ENCODE measurements at regions not wholly inside any gene's neighbourhood (a gene's known extent, or its start where the extent isn't known, plus 50 kb on each side); places are given as distances from the start of the nearest gene placed in this dataset.

GRCh38 chr3:96483781-96484180 lies 330.6 kb upstream of the EPHA6 start:
- no peaks in the 10 kb centered on the region for H3K27me3 Mint-ChIP-seq (ENCODE audit: low read depth)
- no peak for DNase-seq (ENCODE audit: low spot score)
- peaks cover 6% of the 10 kb centered on the region for H3K4me1 Mint-ChIP-seq (ENCODE audit: low read depth)

GRCh38 chr3:96488708-96489107 lies 325.7 kb upstream of the EPHA6 start:
- no peak overlapping the region for H3K27ac Mint-ChIP-seq (ENCODE audit: unreplicated experiment)
- peaks cover 22% of the 10 kb centered on the region for H3K9me3 Mint-ChIP-seq (ENCODE audit: low read depth)
- peaks cover 6% of the 10 kb centered on the region for H3K4me1 Mint-ChIP-seq (ENCODE audit: low read depth)
- H3K36me3 Mint-ChIP-seq (ENCODE audit: low read depth): no peaks in the 10 kb centered on the region
- no peak for DNase-seq (ENCODE audit: low spot score)
- no peak for TF ChIP-seq CTCF (IDR thresholded peaks at IDR 0.05)
- H3K4me3 Mint-ChIP-seq (ENCODE audit: unreplicated experiment): no peak overlapping the region
- no peaks in the 10 kb centered on the region for H3K27me3 Mint-ChIP-seq (ENCODE audit: low read depth)

More at GRCh38 chr3:96483781-96484180, 330.6 kb upstream of the EPHA6 start:
- TF ChIP-seq CTCF (IDR thresholded peaks at IDR 0.05): no peak
- peaks cover 17% of the 10 kb centered on the region for H3K9me3 Mint-ChIP-seq (ENCODE audit: low read depth)
- H3K4me3 Mint-ChIP-seq (ENCODE audit: unreplicated experiment): no peak overlapping the region
- H3K27ac Mint-ChIP-seq (ENCODE audit: unreplicated experiment): no peak overlapping the region
- no peaks in the 10 kb centered on the region for H3K36me3 Mint-ChIP-seq (ENCODE audit: low read depth)

- Mint-ChIP-seq H3K27me3 (ENCODE audit: low read depth) (no peaks in the 10 kb centered on the region), H3K4me1 (ENCODE audit: low read depth) (peaks cover 6% of the 10 kb centered on the region), H3K9me3 (ENCODE audit: low read depth) (peaks cover 22% of the 10 kb centered on the region), H3K36me3 (ENCODE audit: low read depth) (no peaks in the 10 kb centered on the region), H3K4me3 (ENCODE audit: unreplicated experiment) (no peak overlapping the region), H3K27ac (ENCODE audit: unreplicated experiment) (no peak overlapping the region)
- no peak for TF ChIP-seq CTCF (IDR thresholded peaks at IDR 0.05)
- no peak for DNase-seq (ENCODE audit: low spot score)
Measured at GRCh38 chr3:96491023-96491422, 323.4 kb upstream of the EPHA6 start.

- Mint-ChIP-seq H3K4me1 (ENCODE audit: low read depth) (peaks cover 1% of the 10 kb centered on the region), H3K4me3 (ENCODE audit: unreplicated experiment) (no peak overlapping the region)
Measured at GRCh38 chr3:96491868-96492267, 322.5 kb upstream of the EPHA6 start.

GRCh38 chr3:96510334-96510733 lies 304.1 kb upstream of the EPHA6 start:
- Mint-ChIP-seq H3K4me3 (ENCODE audit: unreplicated experiment) (no peak overlapping the region), H3K27ac (ENCODE audit: unreplicated experiment) (no peak overlapping the region), H3K36me3 (ENCODE audit: low read depth) (no peaks in the 10 kb centered on the region), H3K27me3 (ENCODE audit: low read depth) (peaks cover 3% of the 10 kb centered on the region), H3K9me3 (ENCODE audit: low read depth) (peaks cover 3% of the 10 kb centered on the region), H3K4me1 (ENCODE audit: low read depth) (no peaks in the 10 kb centered on the region)
- no peak for TF ChIP-seq CTCF (IDR thresholded peaks at IDR 0.05)
- DNase-seq (ENCODE audit: low spot score): no peak

More at GRCh38 chr3:96491868-96492267, 322.5 kb upstream of the EPHA6 start:
- TF ChIP-seq CTCF (IDR thresholded peaks at IDR 0.05): no peak
- DNase-seq (ENCODE audit: low spot score): no peak
- Mint-ChIP-seq H3K27me3 (ENCODE audit: low read depth) (no peaks in the 10 kb centered on the region), H3K36me3 (ENCODE audit: low read depth) (no peaks in the 10 kb centered on the region), H3K9me3 (ENCODE audit: low read depth) (peaks cover 22% of the 10 kb centered on the region), H3K27ac (ENCODE audit: unreplicated experiment) (no peak overlapping the region)

Data from chondrocyte (in vitro differentiated cells).